GM12873 (cell line): ENCODE measurements at regions not wholly inside any gene's neighbourhood (a gene's known extent, or its start where the extent isn't known, plus 50 kb on each side); places are given as distances from the start of the nearest gene placed in this dataset.

Experiments used
- TF ChIP-seq, protein P1 (sequence below): IDR thresholded peaks from 2 replicates; pipeline ENCODE4 v1.5.1; 2012; ENCODE audit warnings: low read depth, mild to moderate bottlenecking, moderate library complexity, low read length, control low read depth; ENCODE audit not compliant: insufficient read depth; ENCODE audit errors: missing control alignments

DNA sequence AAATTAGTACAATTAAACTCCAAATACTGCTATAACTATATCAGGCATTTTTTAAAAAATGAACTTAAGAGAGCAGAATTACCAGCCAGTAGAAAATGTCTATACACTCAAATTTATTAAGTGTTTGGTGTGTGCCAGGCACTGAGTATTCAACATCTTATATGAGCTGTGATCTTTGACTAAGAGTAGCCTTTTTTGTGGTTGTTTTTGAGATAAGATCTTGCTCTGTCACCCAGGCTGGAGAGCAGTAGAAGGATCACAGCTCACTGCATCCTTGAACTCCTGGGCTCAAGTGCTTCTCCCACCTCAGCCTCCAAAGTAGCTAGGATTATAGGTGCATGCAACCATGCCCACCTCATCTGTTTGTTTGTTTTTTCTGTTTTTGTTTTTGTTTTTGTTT is 102.5 kb upstream of the CELF2 start:
- TF ChIP-seq, protein P1, sequence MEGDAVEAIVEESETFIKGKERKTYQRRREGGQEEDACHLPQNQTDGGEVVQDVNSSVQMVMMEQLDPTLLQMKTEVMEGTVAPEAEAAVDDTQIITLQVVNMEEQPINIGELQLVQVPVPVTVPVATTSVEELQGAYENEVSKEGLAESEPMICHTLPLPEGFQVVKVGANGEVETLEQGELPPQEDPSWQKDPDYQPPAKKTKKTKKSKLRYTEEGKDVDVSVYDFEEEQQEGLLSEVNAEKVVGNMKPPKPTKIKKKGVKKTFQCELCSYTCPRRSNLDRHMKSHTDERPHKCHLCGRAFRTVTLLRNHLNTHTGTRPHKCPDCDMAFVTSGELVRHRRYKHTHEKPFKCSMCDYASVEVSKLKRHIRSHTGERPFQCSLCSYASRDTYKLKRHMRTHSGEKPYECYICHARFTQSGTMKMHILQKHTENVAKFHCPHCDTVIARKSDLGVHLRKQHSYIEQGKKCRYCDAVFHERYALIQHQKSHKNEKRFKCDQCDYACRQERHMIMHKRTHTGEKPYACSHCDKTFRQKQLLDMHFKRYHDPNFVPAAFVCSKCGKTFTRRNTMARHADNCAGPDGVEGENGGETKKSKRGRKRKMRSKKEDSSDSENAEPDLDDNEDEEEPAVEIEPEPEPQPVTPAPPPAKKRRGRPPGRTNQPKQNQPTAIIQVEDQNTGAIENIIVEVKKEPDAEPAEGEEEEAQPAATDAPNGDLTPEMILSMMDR, result no peak

DNA sequence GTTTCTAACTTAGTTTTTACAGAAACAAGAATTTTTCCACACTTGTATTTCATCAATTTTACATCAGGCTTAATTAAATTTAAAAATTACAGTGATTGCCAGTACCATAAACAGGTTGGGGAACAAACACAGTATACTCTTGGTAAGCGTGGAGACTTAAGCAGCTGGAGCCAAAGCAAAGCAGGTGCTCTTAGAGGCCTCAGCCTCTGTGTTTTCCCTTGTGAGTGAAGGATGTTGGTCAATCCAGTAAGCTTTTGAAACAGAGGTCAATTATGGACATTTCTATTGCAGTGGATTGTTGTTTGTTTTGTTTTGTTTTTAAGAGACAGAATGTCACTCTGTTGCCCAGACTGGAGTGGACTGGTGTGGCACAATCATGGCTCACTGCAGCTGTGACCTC is 100.6 kb upstream of the CELF2 start:
- TF ChIP-seq, protein P1, result no peak

DNA sequence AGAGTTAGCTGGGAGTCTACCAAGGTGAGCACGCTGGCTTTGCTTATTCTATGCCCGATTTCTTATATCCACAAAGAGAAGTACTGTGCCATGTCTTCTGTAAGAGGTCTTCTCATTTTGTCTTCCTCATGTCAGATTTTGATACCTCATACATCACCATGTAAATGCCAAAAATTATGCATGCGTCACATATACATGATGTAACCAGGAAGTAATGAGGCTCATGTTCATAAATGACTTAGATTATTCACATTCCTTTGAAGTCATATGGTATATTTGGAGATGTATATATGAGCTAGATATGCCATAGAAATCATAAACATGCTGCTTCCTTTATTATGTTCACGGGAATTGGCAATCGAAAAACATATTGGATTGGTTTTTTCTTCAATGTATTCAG is 97.7 kb upstream of the CELF2 start:
- TF ChIP-seq, protein P1, result no peak

DNA sequence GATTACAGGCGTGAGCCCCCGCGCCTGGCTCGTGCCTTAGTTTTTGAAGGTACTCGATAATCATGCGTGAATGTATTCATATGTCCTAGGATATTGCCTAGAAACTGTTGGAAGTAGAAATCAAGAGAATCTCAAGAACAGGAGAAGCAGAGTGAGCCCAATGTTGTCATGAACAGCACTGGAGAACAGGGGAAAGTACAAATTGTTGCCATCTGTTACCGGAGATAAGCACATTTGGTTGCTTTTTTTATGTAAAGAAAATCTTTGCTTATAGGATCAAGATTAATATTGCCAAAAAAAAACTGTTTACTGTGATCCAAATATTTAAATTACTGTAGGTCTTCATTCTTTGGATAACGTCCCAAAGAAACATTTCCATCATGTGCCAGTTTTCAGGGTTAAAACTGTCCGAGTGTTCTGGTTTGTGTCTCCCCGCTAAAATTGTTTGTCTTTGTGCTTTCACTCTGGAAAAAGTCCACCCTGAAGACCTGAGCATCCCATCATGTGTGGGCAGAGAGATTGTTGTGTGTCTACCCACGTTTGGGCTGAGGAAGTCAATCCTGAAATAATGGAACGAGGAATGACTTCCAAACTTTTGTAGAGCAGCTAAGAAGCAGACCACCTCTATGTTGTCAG is 95.7 kb upstream of the CELF2 start:
- TF ChIP-seq, protein P1, result no peak

DNA sequence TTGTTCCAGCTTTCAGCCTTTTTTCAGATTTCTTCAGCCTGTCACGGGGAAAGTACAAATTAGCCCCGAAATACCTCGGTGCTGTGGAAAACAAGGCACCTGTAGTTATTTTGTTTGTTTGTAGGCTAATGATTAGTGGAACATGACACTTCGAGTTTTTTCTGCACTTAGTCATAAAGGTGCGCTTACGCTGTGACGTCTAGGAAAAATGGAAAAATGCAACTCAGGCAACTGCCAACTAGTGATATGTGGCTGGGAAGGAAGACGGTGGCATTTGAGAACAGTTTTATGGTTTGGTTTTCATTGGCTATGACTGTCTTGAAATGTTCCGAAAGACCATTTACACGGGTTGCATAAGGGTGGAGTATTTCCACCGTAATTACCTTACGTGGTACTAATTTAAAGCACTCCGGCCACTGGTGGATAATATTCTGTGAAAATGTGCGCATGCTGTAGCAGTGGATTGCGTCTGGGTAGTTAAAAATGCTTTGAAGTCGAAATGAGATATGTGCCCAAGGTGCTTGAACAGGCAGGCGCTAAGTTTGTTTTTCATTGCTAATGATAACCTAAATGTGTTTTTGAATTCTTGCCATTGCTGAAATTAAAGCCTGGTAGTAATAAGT is 94.5 kb upstream of the CELF2 start:
- TF ChIP-seq, protein P1, result no peak

DNA sequence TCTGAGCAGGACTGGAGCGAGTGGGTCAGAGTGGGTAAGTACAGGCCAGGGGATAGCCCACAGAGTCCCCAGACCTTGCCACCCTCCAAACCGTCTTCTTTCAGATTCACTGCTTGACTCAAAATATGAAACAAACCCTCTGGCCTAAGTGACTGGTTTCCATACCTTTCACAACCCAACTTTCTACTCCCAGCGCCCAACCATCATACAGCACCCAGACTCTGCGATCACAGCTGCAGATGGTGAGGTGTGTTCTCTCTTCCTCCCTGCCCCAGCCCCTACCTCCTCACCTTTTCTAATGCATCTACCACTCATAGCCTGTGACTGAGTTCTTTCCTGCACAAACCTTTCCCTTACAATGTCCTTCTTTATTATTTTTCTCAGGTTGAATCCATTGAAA is 92.0 kb upstream of the CELF2 start:
- TF ChIP-seq, protein P1, result no peak

DNA sequence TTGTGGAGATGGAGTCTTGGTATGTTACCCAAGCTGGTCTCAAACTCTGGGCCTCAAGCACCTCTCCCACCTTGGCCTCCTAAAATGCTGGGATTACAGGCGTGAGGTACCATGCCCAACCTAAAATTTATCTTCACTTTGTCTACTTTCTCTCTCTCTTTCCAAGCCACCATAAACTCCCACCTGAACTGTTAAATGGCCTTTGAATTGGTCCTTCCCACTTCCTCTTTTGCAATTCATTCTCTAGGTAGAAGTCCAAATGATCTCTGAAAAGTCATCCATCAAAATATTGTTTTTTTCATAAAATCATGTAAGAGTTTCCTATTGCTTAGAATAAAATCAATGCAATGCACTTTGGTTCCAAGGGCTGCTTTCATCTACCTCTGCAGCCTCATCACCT is 90.1 kb upstream of the CELF2 start:
- TF ChIP-seq, protein P1, result no peak
